DND-41 (cell line): ENCODE measurements at regions not wholly inside any gene's neighbourhood (a gene's known extent, or its start where the extent isn't known, plus 50 kb on each side); places are given as distances from the start of the nearest gene placed in this dataset.

Source experiments
- EZH2 ChIP-seq: IDR thresholded peaks from 3 replicates; pipeline ENCODE4 v1.6.1; 2012; ENCODE audit warnings: borderline replicate concordance, low read depth, mild to moderate bottlenecking, moderate library complexity, low read length, inconsistent platforms; ENCODE audit not compliant: severe bottlenecking
- TF ChIP-seq, protein P1 (sequence below): IDR thresholded peaks from 2 replicates; pipeline ENCODE4 v1.5.1; 2012; ENCODE audit warnings: borderline replicate concordance, low read length, moderate library complexity, mild to moderate bottlenecking; ENCODE audit not compliant: poor library complexity, severe bottlenecking; ENCODE audit errors: extremely low read depth

- TF ChIP-seq, protein P1, sequence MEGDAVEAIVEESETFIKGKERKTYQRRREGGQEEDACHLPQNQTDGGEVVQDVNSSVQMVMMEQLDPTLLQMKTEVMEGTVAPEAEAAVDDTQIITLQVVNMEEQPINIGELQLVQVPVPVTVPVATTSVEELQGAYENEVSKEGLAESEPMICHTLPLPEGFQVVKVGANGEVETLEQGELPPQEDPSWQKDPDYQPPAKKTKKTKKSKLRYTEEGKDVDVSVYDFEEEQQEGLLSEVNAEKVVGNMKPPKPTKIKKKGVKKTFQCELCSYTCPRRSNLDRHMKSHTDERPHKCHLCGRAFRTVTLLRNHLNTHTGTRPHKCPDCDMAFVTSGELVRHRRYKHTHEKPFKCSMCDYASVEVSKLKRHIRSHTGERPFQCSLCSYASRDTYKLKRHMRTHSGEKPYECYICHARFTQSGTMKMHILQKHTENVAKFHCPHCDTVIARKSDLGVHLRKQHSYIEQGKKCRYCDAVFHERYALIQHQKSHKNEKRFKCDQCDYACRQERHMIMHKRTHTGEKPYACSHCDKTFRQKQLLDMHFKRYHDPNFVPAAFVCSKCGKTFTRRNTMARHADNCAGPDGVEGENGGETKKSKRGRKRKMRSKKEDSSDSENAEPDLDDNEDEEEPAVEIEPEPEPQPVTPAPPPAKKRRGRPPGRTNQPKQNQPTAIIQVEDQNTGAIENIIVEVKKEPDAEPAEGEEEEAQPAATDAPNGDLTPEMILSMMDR, result no peak
- TF ChIP-seq EZH2, result no peak
Observed at GRCh38 chr12:124165695-124166094, 129.2 kb upstream of the RFLNA start.
